DMS 273 (cell line): ENCODE measurements at regions not wholly inside any gene's neighbourhood (a gene's known extent, or its start where the extent isn't known, plus 50 kb on each side); places are given as distances from the start of the nearest gene placed in this dataset.

Experiments
- DNase-seq: peaks from one replicate; lab custom pipeline; 2025; ENCODE audit not compliant: unreplicated experiment; lab: John Stamatoyannopoulos, UW

DNA sequence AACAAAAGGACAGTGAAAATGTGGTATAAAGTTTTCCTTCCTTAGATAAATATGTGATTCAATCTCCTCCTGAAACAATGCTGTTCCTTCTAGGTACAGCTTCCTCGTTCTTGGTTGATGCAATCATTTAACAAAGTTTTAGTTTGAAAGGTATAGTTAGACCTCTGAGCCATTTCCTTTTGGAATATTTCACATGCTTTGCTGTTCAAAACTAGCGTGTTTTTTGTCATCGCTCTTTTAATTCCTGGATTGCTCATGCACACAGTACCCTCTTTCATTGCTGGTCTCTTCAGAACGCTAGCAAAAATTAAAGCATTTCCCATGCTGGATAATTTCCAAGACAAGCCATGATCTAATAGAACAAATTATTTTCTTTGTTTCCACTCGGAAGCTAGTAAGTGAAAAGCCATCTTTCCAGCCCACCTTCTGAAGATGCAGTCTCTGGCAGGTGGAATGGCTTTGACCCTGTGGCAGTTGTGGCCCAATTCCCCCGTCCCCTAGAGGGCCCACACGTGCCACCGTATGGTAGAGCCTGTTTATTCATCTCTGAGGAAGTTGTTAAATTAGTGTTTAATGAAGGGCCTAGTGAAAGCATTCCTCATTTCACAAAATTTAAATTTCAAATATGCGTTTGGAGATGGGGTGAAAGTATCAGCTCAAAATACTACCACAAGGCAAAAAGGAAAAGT is 1040.6 kb upstream of the SLC10A2 start:
- DNase-seq = no peak

GRCh38 chr13:104105418-104106355 is 1039.5 kb upstream of the SLC10A2 start:
- no peak for DNase-seq

DNA sequence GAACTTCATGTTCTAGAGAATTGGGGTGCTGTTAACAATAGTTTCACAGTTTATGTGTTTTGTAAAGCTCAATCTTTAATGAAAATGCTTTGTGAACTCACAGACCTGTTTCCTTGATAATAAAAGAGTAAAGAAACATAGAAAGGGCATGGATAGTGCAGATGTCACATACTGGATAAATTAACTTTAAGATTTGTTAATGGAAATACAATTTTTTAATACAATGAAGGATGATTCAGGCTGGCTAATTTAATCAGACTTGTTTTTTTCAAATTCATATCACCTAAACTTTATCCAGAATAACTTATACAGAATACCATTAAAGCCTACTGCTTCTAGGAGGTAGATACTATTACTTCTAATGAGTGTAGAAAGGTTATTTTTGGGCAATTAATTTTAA is 1033.5 kb upstream of the SLC10A2 start:
- DNase-seq = no peak

GRCh38 chr13:104098421-104098820 is 1032.2 kb upstream of the SLC10A2 start:
- DNase-seq = no peak

DNA sequence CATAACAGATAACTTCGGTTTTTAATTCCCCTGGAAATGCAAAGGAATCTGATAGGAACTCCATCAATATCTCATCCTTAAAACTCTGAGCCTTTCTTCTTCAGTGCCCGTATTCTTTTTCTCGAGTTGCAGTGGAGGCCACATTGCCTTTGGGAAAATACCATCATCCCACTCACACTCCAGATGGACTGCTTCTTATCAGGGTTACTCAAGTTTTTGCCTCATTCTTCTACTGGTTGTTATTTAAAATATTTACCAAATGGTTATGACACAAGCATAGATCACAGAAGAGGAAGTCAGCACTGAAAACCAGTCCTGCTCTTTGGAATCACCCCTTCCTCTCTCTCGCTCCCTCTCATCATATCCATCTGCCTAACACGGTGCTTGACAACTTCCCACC is 1020.5 kb upstream of the SLC10A2 start:
- no peak for DNase-seq

- DNase-seq = no peak
These were observed 1020.0 kb upstream of the SLC10A2 start for GRCh38 chr13:104086210-104086609.

DNA sequence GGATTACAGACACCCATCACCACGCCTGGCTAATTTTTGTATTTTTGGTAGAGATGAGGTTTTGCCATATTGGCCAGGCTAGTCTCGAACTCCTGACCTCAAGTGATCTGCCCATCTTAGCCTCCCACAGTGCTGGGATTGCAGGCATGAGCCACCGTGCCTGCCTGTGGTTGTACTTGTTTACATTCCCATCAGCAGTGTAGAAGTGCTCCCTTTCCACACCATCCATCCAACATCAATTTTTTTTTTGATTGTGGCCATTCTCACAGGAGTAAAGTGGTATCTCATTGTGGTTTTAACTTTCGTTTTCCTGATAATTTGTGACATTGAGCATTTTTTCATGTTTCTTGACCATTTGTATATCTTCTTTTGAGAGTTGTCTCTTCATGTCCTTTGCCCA is 1019.4 kb upstream of the SLC10A2 start:
- no peak for DNase-seq

DNA sequence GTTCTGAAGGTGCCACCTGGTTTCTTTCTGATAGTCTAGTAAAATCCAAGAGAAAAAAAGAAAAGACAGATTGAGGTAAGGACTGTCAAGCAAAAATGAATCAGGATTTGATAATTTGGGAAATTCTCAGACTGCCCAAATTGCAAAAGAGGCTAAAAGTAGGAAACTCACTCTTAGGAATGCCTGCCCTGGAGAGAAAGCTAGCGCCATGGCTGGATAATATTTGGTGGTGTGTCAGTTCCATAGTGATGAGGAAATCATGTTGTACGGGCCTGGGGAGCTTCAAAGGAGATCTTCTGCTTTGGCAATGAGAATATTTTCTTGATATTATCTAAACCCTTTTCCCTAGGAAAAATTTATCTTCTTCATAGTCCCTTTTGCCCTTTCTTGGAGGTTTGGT is 1008.1 kb upstream of the SLC10A2 start:
- no peak for DNase-seq

DNA sequence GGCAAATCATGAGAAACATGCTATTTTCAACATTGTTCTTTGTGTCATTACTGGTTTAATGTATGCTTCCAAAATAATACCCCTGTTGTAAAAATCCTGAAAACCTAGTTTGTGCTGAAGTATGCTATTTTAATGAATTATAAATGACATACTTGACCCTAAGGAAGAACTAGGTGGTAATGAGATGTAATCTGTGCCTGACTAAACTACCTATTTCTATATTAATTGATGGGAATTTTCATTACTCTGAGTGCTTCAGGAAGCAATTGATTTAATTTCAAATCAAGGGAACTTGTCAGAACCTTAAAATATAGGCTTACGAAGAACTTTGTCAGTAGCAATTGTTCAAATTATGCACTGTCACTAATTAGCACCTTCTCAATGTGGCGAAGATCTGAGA is 1005.6 kb upstream of the SLC10A2 start:
- DNase-seq = no peak

DNA sequence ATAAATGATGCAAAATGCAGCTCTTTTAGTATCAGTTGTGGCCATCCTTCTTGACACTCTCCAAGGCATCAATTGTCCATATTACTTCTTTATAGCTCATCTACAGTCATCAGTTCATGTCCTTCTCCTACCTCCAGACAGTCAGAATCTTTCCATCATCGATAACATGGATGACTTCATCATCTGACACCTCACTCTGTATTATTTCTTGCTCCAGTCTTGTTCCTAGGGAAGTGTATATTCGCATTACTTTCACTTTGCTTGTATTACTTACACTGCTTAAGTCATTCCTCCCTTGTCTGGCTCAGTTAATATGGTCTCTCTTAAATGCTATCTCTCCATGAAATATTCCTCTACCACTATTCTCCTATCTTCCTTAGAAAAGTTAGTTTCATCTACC is 999.1 kb upstream of the SLC10A2 start:
- no peak for DNase-seq

DNA sequence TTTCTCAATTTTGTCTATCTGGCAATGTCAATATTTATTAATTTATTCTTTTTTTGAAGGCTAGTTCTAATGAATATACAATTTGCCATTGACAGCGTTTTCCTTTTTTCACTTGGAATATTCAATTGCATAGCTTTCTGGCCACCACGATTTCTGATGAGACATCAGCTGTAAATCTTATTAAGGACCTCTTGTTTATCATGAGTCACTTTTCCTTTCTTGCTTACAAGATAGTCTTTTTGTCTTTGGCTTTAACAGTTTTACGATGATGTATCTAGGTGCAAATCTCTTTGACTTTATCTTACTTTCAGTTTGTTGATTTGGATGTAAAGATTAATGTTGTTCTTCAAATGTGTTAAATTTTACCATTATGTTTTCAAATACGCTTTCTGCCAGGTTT is 991.6 kb upstream of the SLC10A2 start:
- no peak for DNase-seq

DNA sequence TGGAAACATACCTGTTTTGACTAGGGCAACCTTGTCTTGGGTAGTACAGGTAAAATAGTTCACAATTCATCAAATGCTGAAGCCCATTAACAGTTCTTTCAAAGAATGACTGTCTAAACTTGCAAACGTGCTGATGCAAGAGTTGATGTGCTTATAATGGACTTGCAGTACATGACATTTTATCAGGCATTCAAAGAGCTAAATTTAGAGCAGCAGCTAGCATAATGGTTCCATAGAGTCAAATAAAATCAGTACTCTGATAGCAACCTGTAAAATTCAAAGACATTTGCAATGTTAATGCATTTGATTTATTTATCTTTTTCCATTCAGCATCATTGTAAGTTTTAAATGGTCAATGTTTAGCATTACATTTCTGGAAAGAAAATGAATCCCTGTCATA is 979.7 kb upstream of the SLC10A2 start:
- no peak for DNase-seq

GRCh38 chr13:104043184-104043583 is 977.0 kb upstream of the SLC10A2 start:
- DNase-seq = no peak

- DNase-seq = no peak
These were observed 968.7 kb upstream of the SLC10A2 start for GRCh38 chr13:104034891-104035290.

- DNase-seq = no peak
These were observed 959.1 kb upstream of the SLC10A2 start for GRCh38 chr13:104025303-104025702.

DNA sequence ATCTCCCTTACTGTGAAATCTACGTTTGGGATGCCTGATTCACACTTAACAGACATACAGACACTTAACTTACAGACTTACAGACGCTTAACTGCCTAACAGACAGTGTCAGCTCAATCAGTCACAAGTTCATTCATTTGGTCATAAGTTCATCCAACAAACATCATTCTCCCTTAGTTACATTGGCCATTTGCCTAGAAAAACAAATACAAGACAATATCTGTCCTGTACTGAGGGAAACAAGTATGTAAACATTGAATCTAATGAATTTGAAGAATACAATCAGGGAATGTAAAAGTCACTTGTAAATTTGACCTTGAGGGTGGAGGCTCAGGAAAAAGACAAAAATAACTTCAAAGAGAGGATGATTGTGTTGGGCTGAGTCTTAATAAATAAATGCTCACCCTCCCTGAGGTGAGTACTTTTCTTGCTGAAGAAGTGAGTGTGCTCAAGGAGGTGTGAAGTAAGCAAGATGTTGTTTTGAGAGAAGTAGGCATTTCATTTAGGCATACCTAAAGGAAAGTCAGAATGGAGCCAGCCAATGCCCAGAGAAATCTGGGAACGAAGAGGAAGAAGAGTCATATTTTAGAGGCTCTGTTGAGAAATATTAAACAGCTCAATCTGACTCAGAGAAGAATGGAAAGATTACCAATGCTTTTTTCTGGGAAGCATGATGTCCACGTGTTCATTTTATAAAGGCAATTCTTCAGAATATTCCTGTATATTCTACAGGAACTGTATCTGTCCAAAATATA is 958.4 kb upstream of the SLC10A2 start:
- DNase-seq = no peak

GRCh38 chr13:104021806-104022397 is 955.7 kb upstream of the SLC10A2 start:
- no peak for DNase-seq

DNA sequence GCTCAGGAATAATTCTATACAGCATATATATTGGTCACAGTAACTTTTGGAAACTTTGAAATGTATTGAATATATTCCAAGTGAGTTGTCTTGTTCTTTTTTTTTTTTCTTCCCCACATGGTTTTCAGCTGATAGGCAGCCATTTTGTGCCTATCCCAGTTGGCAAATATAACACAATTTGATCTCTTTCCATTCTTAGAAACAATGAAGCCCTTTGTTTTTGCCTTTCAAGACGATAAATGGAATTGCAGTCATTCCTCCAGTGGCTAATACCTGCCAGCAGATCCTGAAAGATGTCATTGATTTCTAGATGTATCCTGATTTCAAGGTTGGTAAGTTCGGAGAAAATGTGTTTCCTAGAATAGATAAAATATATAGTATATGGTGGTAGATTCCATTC is 951.1 kb upstream of the SLC10A2 start:
- DNase-seq = no peak

DNA sequence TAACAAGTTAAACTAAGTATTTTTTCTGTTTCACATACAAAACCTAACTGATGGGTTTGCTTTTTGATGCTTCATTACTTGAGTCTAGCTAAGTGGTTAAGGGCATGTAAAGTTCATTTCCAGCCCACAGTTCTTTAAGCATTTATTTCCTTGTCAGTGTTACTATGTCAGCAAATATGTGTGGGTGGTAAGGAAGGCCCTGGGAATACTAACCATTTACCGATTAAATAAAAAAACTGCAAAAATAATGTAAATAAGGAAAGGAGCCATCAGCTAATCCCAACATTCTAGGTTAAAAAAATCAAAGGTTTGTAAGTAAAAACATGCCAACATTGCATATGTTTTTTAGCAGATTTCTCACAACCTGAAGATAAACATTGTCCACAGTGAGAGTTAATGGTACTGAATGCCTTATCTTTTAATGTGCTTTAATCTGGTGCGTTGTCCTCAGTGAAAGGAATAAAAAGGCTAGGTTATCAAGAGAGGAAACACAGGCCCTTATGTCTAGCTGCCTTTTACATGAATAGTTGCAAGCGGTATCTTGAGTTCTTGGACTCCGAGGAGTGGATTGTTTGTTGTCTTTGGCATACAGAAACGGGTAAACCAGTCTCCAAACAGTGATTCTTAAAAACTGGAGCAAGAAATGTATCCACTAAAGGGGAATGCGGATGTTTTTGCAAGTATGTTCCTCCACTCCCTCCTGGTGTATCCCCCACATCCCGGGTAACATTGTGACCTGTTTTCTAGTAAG is 949.6 kb upstream of the SLC10A2 start:
- DNase-seq = no peak

GRCh38 chr13:104014803-104015645 is 948.8 kb upstream of the SLC10A2 start:
- no peak for DNase-seq
